ENCODE measurements at regions not wholly inside any gene's neighbourhood (a gene's known extent, or its start where the extent isn't known, plus 50 kb on each side); places are given as distances from the start of the nearest gene placed in this dataset.

DNA sequence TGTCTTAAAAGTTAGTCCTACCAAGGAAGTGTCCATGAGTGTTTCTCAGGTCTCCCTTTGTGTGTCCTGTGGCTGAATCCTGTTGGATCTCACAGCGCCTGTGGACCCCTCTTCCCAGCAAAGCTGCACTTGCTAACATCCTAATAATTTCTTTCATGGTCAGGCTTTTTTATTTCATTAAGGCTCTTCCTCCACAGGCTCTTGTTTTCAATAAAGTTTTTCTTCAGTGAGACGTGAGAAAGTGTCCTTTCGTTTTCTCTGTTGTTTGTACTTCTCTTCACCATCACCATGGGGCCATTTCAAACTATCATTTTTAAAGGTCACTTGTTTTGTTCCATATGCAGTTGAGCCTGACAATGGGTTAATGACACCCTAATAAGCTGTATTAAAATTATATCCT, 231.5 kb downstream of the LMO4 start:
- DNase-seq (ENCODE audit: low read depth in 2 of 3, low spot score in 2 of 3) = no peak

DNA sequence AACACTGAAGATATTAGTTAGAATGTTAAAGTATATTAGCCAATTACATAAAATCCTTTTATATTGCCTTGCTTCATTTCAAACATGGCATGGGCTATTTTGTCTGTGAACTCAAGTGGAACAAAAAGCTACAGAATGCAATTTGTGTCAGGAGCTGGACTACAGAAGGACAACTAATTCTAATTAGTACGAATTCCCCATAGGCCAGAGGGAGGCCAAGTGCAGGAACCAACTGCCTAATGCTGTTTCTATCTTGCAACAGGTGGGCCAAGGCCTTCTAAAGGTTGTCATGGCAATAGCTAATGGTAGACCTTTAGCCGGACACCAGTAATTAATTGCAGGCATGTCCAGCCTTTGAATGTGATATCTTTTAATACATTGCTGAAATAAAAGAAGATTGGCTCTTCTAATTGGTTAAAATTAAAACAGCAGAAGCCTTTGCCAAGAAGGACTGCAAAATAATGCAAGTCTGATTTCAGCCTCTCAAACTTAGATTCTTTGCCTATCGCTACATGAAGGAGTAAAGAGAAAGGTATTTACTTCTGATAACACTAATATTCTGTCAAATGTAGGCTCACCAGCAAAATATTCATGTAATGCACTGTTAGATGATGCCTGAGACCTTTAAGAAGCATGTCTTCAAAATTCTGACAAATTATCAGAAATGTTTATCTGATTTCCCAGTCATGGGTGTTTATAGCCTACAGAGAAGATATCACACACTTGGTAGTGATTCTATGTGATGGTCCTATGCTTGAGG, 232.1 kb downstream of the LMO4 start:
- DNase-seq (ENCODE audit: low read depth in 2 of 3, low spot score in 2 of 3) = no peak

DNA sequence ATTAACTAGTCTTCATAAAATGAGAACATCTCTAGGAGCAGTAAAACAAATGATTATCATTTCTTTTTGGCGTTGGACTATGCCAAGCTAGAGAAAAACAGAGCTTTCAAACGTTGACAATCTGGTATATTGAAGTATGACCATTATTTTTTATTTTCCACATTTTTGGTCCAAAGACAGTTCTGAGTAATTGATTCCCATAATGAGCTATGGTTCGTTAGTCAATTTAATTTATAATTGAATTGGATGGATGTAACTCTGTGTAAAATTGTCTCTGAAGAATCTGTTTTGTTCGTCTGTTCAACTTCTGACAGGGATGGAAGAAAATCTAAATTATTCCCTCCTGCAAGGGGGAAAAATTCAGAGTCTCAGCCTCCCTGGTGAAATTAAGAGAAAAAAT, 234.5 kb downstream of the LMO4 start:
- no peak for DNase-seq (ENCODE audit: low read depth in 2 of 3, low spot score in 2 of 3)

DNA sequence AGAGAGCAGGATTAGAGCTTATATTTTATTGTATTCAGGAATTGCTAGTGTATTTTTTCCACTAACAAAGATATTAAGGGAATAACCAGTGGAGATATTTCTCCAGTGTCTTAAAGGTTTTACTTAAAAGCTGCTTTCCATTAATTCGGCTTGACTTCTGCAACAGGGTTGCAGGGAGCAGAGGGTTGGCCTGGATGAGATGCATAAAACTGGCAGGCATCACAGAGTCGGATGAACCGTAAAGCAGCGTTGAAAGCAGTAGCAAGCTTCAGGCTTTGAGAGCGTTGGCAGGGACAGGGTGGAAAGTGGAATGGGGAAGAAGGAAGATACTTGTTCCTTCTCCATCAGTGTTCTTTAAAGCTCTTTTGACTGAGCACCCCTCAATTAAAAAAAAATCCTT, 237.2 kb downstream of the LMO4 start:
- no peak for DNase-seq (ENCODE audit: low read depth in 2 of 3, low spot score in 2 of 3)

DNA sequence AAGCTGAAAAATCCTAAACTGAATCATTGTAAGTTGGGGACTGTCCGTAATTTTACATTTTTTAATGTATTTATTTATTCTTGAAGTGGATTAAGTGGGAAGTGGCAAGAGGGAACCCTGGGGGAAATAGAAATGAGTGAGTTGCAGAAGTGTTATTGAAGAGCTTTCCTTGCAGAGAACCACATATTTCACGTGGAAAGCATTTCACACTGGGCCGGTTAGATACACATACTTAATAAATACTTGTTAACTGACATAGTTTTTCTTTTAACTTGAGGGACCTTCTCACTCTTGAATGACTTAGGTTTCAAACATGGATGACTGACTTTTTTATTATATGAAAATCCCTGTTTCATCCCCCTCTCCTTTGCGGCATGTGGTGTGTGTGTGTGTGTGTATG, 239.3 kb downstream of the LMO4 start:
- DNase-seq (ENCODE audit: low read depth in 2 of 3, low spot score in 2 of 3) = no peak

DNA sequence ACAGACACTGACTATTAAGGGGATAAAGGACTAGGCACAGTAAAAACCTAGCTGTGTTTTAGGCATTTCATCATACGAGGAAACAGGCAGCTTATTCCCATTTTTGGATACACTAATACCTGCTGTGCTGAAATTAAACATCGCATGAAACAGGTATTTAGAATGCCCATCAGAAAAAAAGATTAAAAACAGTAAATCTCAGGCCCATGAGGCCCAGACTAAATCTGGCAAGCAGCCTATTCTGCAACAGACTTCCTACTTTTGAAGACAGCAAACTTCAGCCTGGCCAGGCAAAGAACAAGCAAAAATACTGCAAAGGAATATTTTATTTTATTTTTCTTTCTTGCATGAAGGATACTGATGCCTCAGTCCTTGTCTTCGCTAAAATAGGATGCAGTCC, 240.2 kb downstream of the LMO4 start:
- DNase-seq (ENCODE audit: low read depth in 2 of 3, low spot score in 2 of 3) = no peak

DNA sequence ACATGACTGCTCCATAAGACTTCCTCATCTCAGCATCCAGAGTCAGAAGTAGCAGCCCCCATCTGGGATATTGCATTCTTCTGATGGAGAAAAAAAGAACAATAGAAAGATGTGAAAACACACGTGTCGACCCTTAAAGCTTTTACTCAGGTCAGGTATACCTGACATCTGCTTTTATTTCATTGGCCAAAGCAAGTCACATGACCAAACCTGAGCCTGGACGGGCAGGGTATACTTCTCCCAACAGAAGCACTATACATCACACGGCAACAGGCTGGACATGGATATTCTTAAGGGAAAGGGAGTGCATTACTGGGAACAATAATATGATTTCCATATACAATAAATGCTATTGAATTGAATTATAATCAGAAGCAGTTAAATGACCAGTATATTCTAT, 243.3 kb downstream of the LMO4 start:
- no peak for DNase-seq (ENCODE audit: low read depth in 2 of 3, low spot score in 2 of 3)

DNA sequence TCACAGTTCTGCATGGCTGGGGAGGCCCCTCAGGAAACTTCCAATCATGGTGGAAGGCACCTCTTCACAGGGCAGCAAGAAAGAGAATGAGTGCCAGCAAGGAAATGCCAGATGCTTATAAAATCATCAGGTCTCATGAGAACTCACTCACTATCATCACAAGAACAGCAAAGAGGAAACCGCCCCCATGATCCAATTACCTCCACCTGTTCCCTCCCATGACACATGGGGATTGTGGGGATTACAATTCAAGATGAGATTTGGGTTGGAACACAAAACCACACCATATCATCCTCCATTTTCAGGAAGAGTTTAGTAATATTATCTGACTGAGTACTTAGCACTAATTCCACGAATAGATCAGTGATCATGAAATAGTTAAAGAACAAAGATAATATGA, 244.2 kb downstream of the LMO4 start:
- DNase-seq (ENCODE audit: low read depth in 2 of 3, low spot score in 2 of 3) = no peak

DNA sequence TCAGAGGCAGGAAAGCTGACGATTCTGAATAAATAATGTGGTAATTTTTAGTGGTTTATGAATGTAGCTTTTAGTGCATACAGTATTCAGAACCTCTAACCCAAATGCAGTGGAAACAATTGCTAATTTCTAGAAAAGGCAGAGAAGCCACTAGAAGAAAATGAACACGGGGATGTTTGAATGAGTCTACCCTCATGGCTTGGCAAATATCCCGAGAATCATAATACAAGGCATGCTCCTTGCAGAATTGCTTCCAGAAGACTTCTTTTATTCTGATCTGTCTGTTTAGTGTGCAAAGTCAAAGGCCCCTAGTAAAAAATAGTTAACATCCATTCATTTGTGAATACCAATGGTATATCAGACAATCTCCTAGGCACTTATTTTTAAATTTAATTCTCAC, 246.8 kb downstream of the LMO4 start:
- no peak for DNase-seq (ENCODE audit: low read depth in 2 of 3, low spot score in 2 of 3)

DNA sequence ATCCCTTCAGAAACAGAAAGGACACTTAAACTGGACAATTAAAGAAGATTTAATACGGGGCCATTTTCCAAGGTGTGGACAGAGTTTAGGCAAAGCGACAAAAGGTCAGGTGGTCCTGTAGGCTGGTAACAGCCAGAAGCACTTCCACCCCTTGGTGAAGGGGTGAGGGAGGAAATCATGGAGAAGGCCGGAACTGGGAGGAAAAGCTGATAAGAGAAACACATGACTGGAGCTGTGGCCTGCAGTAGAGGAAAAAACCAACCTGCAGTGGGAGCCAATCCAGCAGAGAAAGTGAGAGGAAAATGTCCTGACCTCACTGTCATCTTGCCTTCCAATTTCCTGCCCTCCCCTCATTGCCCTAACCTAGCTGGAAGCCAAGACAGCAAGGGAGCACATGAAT, 249.8 kb downstream of the LMO4 start:
- DNase-seq (ENCODE audit: low read depth in 2 of 3, low spot score in 2 of 3) = no peak

DNA sequence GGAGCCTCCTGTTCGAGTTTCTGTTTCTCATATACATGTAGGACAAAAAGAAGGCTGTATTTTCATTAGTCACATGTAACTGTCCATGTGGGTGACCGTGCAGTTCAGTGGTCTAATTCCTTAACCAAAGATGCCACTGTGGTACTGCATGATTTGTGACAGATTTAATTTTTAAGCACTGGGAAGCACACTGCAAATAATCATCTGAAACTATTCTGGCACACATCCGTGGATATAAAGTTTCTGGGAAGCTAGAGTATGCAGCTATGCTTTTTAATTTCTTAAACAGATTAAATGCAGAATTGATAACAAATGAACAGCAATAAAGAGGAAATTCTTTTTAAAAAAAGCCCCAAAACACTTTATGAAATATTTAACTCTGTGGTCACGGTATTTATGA, 254.8 kb downstream of the LMO4 start:
- no peak for DNase-seq (ENCODE audit: low read depth in 2 of 3, low spot score in 2 of 3)

DNA sequence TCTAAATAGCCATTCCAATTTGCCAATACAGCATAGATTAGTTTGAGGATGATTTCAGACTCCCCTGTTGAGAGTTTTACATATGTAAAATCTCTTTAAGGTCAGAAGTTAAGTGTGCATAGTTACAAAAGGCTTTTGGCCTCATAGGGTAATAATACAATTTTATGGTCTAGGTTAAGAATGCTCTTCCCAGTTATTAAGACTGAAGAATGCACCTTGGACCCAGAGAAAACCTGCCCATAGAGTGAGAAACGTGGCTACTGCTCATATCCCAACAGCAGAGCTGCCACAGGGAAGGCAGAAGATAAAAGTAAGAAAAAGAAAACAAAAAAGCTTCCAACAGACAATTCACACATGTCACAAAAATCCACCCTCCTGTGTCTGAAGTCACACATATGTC, 255.9 kb downstream of the LMO4 start:
- DNase-seq (ENCODE audit: low read depth in 2 of 3, low spot score in 2 of 3) = no peak

DNA sequence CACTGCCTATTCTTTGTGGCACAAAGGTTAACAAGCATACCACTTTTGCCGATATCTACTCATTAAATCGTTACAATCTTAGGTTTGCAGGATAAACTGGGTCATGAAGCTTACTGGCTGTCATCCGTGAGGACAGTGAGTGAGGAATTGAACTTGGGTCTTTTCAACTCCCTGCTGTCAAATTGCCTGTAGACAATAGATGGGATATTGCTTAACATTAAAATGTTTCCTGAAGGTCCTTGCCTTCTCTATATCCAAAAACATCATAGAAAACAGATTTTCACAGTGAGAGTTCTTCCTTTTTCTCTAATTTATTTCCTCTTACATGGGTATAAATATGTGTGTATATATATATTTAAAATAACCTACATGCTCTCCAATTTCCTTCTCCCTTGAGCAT, 257.8 kb downstream of the LMO4 start:
- DNase-seq (ENCODE audit: low read depth in 2 of 3, low spot score in 2 of 3) = no peak

DNA sequence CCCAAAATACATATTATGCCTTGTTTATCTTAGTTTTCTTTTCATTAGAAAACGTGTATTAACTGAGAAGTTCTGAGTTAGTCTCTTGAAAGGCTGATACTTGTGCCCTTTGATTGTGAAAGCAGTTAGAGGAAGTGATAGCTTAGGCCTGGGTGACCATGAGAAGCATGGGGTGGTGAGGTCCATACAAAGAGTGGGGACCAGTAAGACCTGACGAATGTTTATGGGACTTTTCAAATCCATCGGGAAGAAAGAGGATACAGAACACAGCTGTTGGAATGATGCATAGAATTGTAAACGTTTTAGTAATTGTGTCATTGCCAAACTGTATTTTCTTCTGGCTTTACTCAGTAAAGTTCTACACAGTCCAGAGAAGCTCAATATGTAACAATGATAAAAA, 259.8 kb downstream of the LMO4 start:
- DNase-seq (ENCODE audit: low read depth in 2 of 3, low spot score in 2 of 3) = no peak

DNA sequence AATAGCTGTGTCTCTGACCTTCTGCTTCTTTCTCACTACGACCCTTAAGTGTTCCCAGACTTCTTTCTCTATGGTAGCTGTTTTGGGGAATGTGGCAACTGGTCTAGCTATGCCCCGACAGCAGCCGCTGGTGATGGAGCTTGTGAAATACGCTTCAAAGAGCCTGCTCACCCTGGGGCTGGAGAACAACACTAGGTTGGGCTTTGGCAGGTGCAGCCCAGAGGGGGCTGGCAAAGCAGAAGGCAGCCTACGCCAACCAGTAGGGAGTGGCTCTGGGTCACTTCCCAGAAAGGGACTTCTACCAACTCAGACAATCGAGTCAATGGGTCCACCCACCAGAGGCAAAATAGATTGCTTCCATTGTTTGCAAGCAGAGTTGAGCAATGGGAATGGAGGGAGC, 262.8 kb downstream of the LMO4 start:
- no peak for DNase-seq (ENCODE audit: low read depth in 2 of 3, low spot score in 2 of 3)

DNA sequence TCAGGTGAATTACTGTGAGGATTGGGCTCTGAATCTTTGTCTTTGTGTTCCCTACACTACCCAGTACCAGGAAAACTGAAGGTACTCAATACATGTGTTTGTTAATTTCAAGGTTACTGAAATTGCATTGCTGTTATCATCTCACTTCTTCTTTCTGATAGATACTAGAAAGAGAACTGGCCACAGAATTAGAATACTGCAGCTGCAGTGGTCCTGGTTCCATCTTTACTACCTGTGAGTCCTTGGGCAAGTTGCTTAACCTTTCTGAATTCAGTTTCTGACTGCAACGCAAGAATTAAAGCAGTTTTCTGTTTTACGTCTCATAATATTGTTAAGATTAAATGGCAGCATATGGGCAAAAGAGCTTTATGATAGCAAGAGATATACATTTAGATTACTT, 263.5 kb downstream of the LMO4 start:
- no peak for DNase-seq (ENCODE audit: low read depth in 2 of 3, low spot score in 2 of 3)

DNA sequence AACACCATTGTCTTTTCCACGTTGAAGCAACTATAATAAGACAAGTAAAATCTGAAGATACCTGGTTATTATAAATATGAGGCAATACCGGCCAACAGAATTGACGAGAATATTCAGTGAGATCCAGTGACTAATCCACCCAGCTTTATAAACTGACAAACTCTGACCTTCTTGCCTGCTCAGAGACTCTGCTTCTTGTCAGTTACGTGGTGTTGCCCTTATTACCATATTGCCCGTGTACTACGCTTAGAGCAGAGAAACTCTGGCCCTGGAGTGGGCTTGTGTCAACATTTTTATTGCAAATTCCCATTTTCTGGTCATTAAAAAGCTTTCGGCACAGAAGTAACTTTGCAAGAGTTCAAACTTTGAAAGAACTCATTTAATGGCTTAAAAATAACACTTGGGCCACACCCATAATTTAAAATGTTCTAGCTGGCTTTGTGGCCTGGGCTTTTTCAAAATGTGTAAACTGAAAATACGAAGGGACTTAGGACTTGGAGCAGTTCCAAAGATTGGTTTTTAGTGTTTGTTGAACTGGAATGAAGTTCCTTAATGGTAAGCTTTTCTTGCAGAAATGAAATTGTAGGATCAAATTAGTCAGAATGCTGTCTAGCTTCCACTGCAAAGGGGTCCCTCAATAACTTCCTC, 266.2 kb downstream of the LMO4 start:
- no peak for DNase-seq (ENCODE audit: low read depth in 2 of 3, low spot score in 2 of 3)

DNA sequence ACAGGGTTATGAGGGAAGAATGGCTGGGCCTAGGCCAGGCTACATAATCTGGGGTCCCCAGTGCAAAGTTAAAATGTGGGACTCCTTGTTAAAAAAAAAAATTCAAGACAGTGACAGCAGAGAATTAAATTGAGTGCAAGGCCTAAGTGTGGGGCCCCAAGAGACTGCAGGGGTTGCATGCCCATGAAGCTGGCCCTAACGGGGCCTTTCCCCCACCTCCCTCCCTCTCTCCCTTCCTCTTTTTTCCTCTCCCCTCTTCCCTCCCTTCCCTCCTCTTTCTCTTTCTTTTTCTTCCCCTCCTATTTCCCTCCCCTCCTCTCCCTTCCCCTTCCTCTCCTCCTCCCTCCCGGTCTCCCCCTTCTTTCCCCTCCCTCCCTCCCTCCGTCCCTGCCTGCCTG, 266.7 kb downstream of the LMO4 start:
- DNase-seq (ENCODE audit: low read depth in 2 of 3, low spot score in 2 of 3) = no peak

DNA sequence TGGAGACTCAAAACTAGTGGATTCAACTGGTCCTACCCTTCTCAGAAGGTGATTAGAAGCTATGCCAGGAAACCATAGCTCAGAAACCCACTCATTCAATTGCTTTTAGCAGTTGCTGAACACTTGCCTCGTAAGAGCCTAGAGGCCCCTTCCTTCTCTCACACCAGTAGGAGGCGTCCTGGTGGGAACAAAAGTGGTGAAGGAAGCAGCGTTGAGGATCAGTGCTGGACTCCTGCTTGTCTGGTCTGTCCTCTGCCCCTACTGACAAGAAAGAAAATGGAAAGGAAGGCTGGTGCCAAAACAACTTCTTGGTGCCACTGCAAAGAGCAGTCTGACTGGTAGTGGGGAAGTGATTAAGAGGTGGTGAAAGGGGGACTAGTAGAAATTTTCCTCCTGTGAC, 269.7 kb downstream of the LMO4 start:
- no peak for DNase-seq (ENCODE audit: low read depth in 2 of 3, low spot score in 2 of 3)

DNA sequence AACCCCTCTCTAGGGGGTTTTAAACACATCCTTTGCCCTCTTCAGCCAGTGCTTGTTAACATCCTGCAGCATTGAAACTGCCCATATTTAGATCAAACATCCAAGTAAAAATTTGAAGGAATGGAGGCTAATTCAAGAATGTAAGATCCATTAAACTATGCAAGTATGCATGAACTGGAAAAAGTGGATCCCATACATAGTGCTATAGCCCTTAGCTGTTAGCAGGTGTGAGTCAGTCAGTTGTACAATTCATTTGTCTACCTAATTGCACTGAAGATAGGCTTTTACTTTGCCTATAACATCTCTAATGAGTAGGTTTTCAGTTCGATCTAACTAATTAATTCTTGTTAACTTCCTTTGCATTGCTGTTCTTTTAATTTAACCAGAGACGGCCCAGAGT, 270.9 kb downstream of the LMO4 start:
- no peak for DNase-seq (ENCODE audit: low read depth in 2 of 3, low spot score in 2 of 3)

DNA sequence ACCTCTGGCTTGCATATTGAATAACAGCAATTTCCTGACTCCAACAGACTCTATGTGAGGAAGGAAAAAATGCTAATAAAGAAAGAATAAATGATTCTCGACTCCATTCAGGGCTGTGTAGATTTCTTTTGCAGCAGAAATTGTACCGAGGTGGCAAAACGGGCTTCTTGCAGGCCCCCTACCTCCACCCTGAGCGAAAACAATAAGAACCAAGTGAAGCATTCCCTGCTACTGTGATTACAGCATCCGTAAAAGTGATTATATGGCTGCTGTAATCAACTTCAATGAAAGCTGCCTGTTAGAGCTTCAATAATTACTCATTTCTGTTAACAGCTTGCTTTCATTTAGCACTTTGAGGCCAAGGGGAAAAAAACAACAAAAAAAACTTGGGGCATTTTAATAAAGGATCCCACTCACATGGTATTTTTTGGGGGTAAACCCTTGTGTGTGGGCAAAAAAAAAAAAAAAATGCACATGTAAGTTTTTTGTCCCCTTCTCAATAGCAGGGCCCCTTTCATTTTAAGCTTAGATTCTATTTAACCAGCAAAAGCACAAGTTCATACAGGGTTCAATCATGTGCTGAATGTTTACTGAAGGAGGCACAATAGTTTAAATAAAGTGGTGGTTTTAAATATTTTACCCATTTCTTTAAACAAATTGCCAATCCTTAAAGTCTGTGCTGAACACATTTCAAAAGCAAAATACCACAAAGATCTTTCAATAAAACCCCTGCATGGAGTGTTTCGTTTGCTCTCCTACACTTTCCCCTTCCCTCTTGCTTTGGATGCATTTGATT, 271.6 kb downstream of the LMO4 start:
- DNase-seq (ENCODE audit: low read depth in 2 of 3, low spot score in 2 of 3) = no peak

DNA sequence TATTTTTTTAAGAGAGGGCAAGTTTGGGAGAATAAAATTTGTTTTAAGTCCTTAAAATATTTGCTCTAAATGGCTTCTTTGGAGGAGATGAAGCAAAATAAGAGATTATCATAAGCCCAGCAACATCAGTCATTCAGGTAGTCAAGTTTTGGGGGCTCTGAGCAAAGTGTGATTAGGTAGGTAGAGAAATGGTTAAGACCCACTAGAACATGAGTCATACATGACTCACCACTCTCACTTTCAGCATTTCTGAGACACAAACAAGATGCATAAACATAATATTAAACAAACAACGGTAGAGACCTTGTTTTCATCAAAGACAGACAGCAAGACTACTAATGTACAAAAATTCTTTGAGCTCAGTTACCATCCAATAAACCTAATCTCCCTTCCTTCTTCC, 272.2 kb downstream of the LMO4 start:
- DNase-seq (ENCODE audit: low read depth in 2 of 3, low spot score in 2 of 3) = no peak
